ENCODE measurements at regions not wholly inside any gene's neighbourhood (a gene's known extent, or its start where the extent isn't known, plus 50 kb on each side); places are given as distances from the start of the nearest gene placed in this dataset.

GRCh38 chr18:78649421-78649820 lies 330.2 kb upstream of the SALL3 start:
- intact Hi-C loops (cut with DNase I): no loop called here
- TF ChIP-seq, protein P1, sequence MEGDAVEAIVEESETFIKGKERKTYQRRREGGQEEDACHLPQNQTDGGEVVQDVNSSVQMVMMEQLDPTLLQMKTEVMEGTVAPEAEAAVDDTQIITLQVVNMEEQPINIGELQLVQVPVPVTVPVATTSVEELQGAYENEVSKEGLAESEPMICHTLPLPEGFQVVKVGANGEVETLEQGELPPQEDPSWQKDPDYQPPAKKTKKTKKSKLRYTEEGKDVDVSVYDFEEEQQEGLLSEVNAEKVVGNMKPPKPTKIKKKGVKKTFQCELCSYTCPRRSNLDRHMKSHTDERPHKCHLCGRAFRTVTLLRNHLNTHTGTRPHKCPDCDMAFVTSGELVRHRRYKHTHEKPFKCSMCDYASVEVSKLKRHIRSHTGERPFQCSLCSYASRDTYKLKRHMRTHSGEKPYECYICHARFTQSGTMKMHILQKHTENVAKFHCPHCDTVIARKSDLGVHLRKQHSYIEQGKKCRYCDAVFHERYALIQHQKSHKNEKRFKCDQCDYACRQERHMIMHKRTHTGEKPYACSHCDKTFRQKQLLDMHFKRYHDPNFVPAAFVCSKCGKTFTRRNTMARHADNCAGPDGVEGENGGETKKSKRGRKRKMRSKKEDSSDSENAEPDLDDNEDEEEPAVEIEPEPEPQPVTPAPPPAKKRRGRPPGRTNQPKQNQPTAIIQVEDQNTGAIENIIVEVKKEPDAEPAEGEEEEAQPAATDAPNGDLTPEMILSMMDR (IDR thresholded peaks at IDR 0.05): no peak
- no peak for TF ChIP-seq EP300 (IDR thresholded peaks at IDR 0.05)
- TF ChIP-seq POLR2A (IDR thresholded peaks at IDR 0.05): no peak
- TF ChIP-seq POLR2AphosphoS5 (IDR thresholded peaks at IDR 0.05): no peak

GRCh38 chr18:78650926-78651325 lies 328.7 kb upstream of the SALL3 start:
- H3K27ac ChIP-seq: no peak overlapping the region
- no peak overlapping the region for H3K4me3 ChIP-seq
- intact Hi-C loops (cut with DNase I): no loop called here
- 87 to 95% methylated on average over 13 of the region's 13 CpGs for WGBS, 2 donors
- no peaks in the 10 kb centered on the region for H3K27me3 ChIP-seq
- H3K9me3 ChIP-seq: peaks cover 0 to 3% (median 0%) of the 10 kb centered on the region in 4 donors
- H3K36me3 ChIP-seq: no peaks in the 10 kb centered on the region
- TF ChIP-seq, protein P1 (IDR thresholded peaks at IDR 0.05): no peak
- TF ChIP-seq POLR2A (IDR thresholded peaks at IDR 0.05) (no peak), POLR2AphosphoS5 (IDR thresholded peaks at IDR 0.05) (no peak), EP300 (IDR thresholded peaks at IDR 0.05) (no peak)
- no peaks in the 10 kb centered on the region for H3K4me1 ChIP-seq
- DNase-seq: no peak

More at GRCh38 chr18:78649421-78649820, 330.2 kb upstream of the SALL3 start:
- no peaks in the 10 kb centered on the region for H3K4me1 ChIP-seq
- H3K27me3 ChIP-seq: no peaks in the 10 kb centered on the region
- H3K27ac ChIP-seq: no peak overlapping the region
- no peaks in the 10 kb centered on the region for H3K36me3 ChIP-seq
- H3K9me3 ChIP-seq: peaks cover 0 to 3% (median 0%) of the 10 kb centered on the region in 4 donors
- WGBS, 2 donors: 75 to 86% methylated on average over 10 of the region's 10 CpGs
- no peak overlapping the region for H3K4me3 ChIP-seq
- no peak for DNase-seq

- intact Hi-C loops (cut with DNase I): no loop called here
- TF ChIP-seq EP300 (IDR thresholded peaks at IDR 0.05) (no peak), POLR2AphosphoS5 (IDR thresholded peaks at IDR 0.05) (no peak)
- TF ChIP-seq, protein P1 (IDR thresholded peaks at IDR 0.05): no peak
- no peaks in the 10 kb centered on the region for H3K27me3 ChIP-seq
- DNase-seq: no peak
- H3K4me3 ChIP-seq: no peak overlapping the region
- peaks cover 0 to 3% (median 0%) of the 10 kb centered on the region in 4 donors for H3K9me3 ChIP-seq
- no peaks in the 10 kb centered on the region for H3K36me3 ChIP-seq
- WGBS, 2 donors: 92 to 94% methylated on average over 11 of the region's 11 CpGs
- no peaks in the 10 kb centered on the region for H3K4me1 ChIP-seq
- H3K27ac ChIP-seq: no peak overlapping the region
Measured at GRCh38 chr18:78652001-78652545, 327.5 kb upstream of the SALL3 start.

DNA sequence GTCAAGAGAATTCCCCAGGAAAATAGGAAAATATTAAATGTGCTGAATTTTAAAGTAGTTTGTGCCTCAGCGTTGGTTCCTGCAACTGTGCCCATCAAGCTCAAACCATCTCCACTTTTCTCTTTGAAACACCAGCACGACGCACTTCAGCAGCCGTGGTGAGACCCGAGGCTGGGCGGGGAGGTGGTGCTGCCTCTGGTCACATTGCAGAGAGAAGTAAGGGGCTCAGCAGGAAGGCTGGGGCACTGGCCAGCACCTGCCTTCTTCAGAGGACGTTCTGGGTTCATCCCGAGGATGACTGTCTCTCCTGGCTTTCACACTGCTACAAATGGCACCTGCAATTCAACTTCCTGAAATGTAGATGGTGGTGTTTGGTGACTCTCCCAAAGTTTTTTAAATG lies 323.7 kb upstream of the SALL3 start:
- TF ChIP-seq, protein P1 (IDR thresholded peaks at IDR 0.05): no peak
- no peak for TF ChIP-seq POLR2AphosphoS5 (IDR thresholded peaks at IDR 0.05)
- TF ChIP-seq POLR2A (IDR thresholded peaks at IDR 0.05): no peak
- TF ChIP-seq EP300 (IDR thresholded peaks at IDR 0.05): no peak
- intact Hi-C loops (cut with DNase I): no loop called here
- Histone ChIP-seq H3K27ac (no peak overlapping the region), H3K9me3 (peaks cover 0 to 3% (median 0%) of the 10 kb centered on the region in 4 donors), H3K4me1 (no peaks in the 10 kb centered on the region), H3K4me3 (no peak overlapping the region), H3K27me3 (peaks cover 0 to 15% (median 4%) of the 10 kb centered on the region in 3 donors), H3K36me3 (no peaks in the 10 kb centered on the region)
- no peak for DNase-seq
- 90 to 95% methylated on average over 8 of the region's 8 CpGs for WGBS, 2 donors

Measured in sigmoid colon (tissue), 6 donors.